ENCODE measurements at regions not wholly inside any gene's neighbourhood (a gene's known extent, or its start where the extent isn't known, plus 50 kb on each side); places are given as distances from the start of the nearest gene placed in this dataset.

GRCh38 chr12:93275589-93275988 is 102.1 kb upstream of the NUDT4 start:
- intact Hi-C loops (cut with micrococcal nuclease) (no loop called here), dilution Hi-C loops (cut with HindIII; ENCODE audit: low sequenced_read_pairs, unreplicated experiment) (no loop called here), in situ Hi-C loops (cut with MboI; ENCODE audit: low sequenced_read_pairs) (no loop called here)
- Histone ChIP-seq H2BK15ac (ENCODE audit: low read depth, low read length) (no peak overlapping the region), H2AFZ (replicated peaks; ENCODE audit: low read length, poor library complexity) (no peak overlapping the region), H2BK20ac (ENCODE audit: low read depth, low read length) (no peak overlapping the region), H3K9ac (ENCODE audit: low read depth, low read length) (no peak overlapping the region), H3K23ac (ENCODE audit: low read depth, low read length) (no peak overlapping the region), H4K91ac (ENCODE audit: insufficient read depth, low read depth, low read length) (no peak overlapping the region), H3K36me3 (ENCODE audit: control insufficient read depth, insufficient read depth, low read length) (no peaks in the 10 kb centered on the region), H3K9me1 (ENCODE audit: insufficient read depth, low read length) (no peaks in the 10 kb centered on the region), H3K4me1 (ENCODE audit: control insufficient read depth, insufficient read depth, low read length) (peaks cover 1% of the 10 kb centered on the region; the same call in 1 of the 2 replicates), H2BK120ac (ENCODE audit: low read depth, low read length) (no peak overlapping the region), H3K79me1 (ENCODE audit: low read depth in 1 of 2, low read length in 2 of 2) (no peaks in the 10 kb centered on the region), H3K4me2 (ENCODE audit: low read depth, low read length) (no peak overlapping the region), H3K18ac (ENCODE audit: low read depth, low read length) (no peak overlapping the region), H2AK5ac (ENCODE audit: low read depth, low read length) (no peak overlapping the region), H2AK9ac (replicated peaks; ENCODE audit: low read depth, low read length, poor library complexity) (no peak overlapping the region), H3K4me3 (ENCODE audit: insufficient read depth, low read depth, low read length) (no peak overlapping the region), H3K27me3 (ENCODE audit: control insufficient read depth, insufficient read depth, low read length) (no peaks in the 10 kb centered on the region), H3K14ac (replicated peaks; ENCODE audit: low read depth, low read length) (no peak overlapping the region), H4K20me1 (ENCODE audit: insufficient read depth, low read length) (no peaks in the 10 kb centered on the region), H3K9me3 (ENCODE audit: control insufficient read depth, insufficient read depth, low read length) (no peaks in the 10 kb centered on the region), H4K8ac (ENCODE audit: low read depth in 2 of 2, low read length in 2 of 2) (no peak overlapping the region), H2BK5ac (ENCODE audit: low read depth, low read length, poor library complexity, severe bottlenecking) (no peak overlapping the region), H4K5ac (ENCODE audit: low read depth, low read length) (no peak overlapping the region), H3K56ac (ENCODE audit: extremely low read depth, insufficient read depth, low read length) (no peak overlapping the region), H3K27ac (ENCODE audit: insufficient read depth, low read length) (no peak overlapping the region), H3K4ac (ENCODE audit: low read depth, low read length) (no peak overlapping the region)
- ATAC-seq (ENCODE audit: low read depth) (no peak), DNase-seq (no peak)
- WGBS, 2 experiments (ENCODE audit: extremely low coverage in 2 of 2, insufficient read length in 1 of 2), result no CpG with 5 or more reads among the region's 7 CpGs
- ChIA-PET POLR2A (ENCODE audit: unreplicated experiment) (no interaction called here), CTCF (no interaction called here)
- BruUV-seq (replicated peaks), result no TSS peak
- TF ChIP-seq CTCF (conservative IDR thresholded peaks at IDR 0.05; ENCODE audit: low read depth, low read length), result no peak
- no peak for TF ChIP-seq RAD21 (IDR thresholded peaks at IDR 0.05; ENCODE audit: low read length)
- TF ChIP-seq CHD1 (IDR thresholded peaks at IDR 0.05; ENCODE audit: low read depth, low read length), result no peak
- no peak for TF ChIP-seq RFX5 (IDR thresholded peaks at IDR 0.05; ENCODE audit: low read depth, low read length)
- no peak for TF ChIP-seq MXI1 (IDR thresholded peaks at IDR 0.05; ENCODE audit: borderline replicate concordance, low read depth, low read length)
- no peak for TF ChIP-seq FOS (IDR thresholded peaks at IDR 0.05; ENCODE audit: low read depth, low read length)
- no peak for TF ChIP-seq NFE2L2 (IDR thresholded peaks at IDR 0.05; ENCODE audit: low read depth, low read length)
- TF ChIP-seq POLR2A (IDR thresholded peaks at IDR 0.05; ENCODE audit: low read depth, low read length), result no peak
- TF ChIP-seq MAFK (IDR thresholded peaks at IDR 0.05; ENCODE audit: low read depth, low read length), result no peak
- no peak for TF ChIP-seq BHLHE40 (IDR thresholded peaks at IDR 0.05; ENCODE audit: low read depth, low read length)
- no peak for TF ChIP-seq USF2 (IDR thresholded peaks at IDR 0.05; ENCODE audit: low read depth, low read length)
- no peak for TF ChIP-seq MAZ (IDR thresholded peaks at IDR 0.05; ENCODE audit: borderline replicate concordance, low read depth, low read length)

All from IMR-90 (cell line).